ENCODE measurements at regions not wholly inside any gene's neighbourhood (a gene's known extent, or its start where the extent isn't known, plus 50 kb on each side); places are given as distances from the start of the nearest gene placed in this dataset.
"Not testable (repeated sequence)": the region's sequence is repeated elsewhere in the genome, so short reads cannot be mapped to it uniquely, and the experiment has no call there.

DNA sequence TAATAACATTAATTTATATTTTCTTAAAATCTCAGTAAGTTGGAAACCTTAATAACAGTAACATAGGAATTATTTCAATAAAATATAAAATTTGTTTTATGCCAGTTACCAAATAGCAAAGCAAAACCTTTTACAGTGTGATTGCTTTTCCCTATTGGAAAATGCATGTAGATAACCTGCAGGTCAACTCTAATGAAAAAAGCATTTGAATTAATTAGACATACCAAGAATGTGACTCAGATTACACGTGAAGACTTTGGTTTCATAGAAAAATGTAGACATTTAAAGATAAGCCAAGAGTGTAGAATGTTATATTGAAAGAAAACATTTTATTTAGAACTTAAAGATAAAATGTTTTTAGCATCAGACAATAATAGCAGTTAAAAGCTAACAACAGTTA, 888.1 kb downstream of the TMEM121 start:
- whole genome bisulfite sequencing, 2 donors: 16 to 45% methylated on average over 1 of the region's 1 CpG
- H3K27ac ChIP-seq: no peak overlapping the region
- peaks cover 0 to 4% (median 2%) of the 10 kb centered on the region in 4 donors for H3K27me3 ChIP-seq
- DNase-seq (no peak), ATAC-seq (no peak), FAIRE-seq (no peak)
- intact Hi-C loops (cut with DNase I): no loop called here
- no peak overlapping the region for H3K4me3 ChIP-seq
- no peaks in the 10 kb centered on the region for H3K36me3 ChIP-seq
- TF ChIP-seq, protein P1, sequence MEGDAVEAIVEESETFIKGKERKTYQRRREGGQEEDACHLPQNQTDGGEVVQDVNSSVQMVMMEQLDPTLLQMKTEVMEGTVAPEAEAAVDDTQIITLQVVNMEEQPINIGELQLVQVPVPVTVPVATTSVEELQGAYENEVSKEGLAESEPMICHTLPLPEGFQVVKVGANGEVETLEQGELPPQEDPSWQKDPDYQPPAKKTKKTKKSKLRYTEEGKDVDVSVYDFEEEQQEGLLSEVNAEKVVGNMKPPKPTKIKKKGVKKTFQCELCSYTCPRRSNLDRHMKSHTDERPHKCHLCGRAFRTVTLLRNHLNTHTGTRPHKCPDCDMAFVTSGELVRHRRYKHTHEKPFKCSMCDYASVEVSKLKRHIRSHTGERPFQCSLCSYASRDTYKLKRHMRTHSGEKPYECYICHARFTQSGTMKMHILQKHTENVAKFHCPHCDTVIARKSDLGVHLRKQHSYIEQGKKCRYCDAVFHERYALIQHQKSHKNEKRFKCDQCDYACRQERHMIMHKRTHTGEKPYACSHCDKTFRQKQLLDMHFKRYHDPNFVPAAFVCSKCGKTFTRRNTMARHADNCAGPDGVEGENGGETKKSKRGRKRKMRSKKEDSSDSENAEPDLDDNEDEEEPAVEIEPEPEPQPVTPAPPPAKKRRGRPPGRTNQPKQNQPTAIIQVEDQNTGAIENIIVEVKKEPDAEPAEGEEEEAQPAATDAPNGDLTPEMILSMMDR (IDR thresholded peaks at IDR 0.05): no peak
- no peaks in the 10 kb centered on the region for H3K9me3 ChIP-seq
- no peaks in the 10 kb centered on the region for H3K4me1 ChIP-seq

DNA sequence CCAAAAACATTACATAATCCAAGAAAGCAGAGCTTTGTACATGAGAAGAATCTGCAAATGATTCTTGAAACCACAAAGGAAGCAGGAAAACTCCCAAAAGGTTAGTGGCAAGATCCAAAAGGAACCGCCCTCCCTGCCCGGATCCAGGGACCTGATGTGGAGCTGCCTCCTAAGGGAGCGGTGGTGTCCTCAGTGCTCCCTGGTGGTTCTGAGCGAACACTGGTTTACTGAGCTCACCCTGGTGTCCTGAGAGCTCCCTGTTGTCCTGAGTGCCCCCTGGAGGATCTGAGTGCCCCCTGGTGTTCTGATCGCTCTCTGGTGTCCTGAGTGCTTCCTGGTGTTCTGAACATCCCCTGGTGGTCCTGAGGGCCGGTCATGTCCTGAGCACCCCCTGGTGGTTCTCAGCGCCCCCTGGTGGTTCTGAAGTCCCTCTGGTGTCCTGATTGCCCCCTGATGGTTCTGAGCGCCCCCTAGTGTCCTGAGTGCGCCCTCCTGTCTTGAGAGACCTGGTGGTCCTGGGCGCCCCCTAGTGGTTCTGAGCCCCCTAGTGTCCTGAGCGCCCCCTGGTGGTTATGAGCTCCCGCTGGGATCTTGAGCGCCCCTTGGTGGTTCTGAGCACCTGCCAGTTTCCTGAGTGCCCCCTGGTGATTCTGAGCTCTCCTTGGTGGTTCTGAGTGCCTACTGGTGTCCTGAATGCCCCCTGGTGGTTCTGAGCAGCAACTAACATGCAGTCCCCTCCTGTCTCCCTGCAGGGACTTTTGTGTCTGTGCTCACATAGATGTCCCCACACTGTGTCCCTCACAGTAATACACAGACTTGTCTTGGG, 891.1 kb downstream of the TMEM121 start:
- TF ChIP-seq, protein P1 (IDR thresholded peaks at IDR 0.05): peak in 3 of 4 donors; percentile 12 to 46 (median 15)
- FAIRE-seq (no peak), DNase-seq (peak in 5 of 6 donors; percentile 6 to 58 (median 46)), ATAC-seq (peak in 1 of 4 donors; percentile 37)
- Histone ChIP-seq H3K36me3 (no peaks in the 10 kb centered on the region), H3K4me3 (no peak overlapping the region), H3K27me3 (peaks cover 0 to 4% (median 2%) of the 10 kb centered on the region in 4 donors), H3K4me1 (no peaks in the 10 kb centered on the region), H3K27ac (no peak overlapping the region), H3K9me3 (no peaks in the 10 kb centered on the region)
- 65 to 76% methylated on average over 12 to 13 of the region's 13 CpGs for WGBS, 2 donors
- intact Hi-C loops (cut with DNase I): no loop called here

DNA sequence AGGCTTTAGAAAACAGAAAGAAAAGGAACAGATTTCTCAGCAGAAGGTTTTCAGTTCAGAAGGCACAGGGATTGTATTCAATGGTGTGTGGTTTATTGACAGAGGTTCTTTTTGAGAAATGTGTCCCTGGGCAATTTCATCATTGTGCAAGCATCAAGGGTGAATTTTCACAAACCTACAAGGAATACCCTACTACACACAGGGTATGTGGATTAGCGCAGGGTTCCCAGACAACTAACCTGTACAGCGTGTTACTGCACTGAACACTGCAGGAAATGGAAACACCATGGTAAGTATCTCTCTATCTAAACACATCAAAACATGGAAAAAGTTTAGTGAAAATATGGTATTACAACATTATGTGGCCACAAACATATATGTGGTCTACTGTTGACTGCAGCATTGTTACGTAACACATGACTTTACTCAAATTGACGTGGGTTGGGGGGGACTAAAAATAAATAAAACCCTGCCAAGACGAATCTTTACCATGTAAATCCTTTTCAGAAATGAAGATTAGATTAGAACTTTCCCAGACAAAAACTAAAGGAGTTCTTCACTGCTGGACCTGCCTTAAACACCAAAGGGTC, 893.1 kb downstream of the TMEM121 start:
- 49 to 50% methylated on average over 5 of the region's 5 CpGs for WGBS, 2 donors
- intact Hi-C loops (cut with DNase I): no loop called here

DNA sequence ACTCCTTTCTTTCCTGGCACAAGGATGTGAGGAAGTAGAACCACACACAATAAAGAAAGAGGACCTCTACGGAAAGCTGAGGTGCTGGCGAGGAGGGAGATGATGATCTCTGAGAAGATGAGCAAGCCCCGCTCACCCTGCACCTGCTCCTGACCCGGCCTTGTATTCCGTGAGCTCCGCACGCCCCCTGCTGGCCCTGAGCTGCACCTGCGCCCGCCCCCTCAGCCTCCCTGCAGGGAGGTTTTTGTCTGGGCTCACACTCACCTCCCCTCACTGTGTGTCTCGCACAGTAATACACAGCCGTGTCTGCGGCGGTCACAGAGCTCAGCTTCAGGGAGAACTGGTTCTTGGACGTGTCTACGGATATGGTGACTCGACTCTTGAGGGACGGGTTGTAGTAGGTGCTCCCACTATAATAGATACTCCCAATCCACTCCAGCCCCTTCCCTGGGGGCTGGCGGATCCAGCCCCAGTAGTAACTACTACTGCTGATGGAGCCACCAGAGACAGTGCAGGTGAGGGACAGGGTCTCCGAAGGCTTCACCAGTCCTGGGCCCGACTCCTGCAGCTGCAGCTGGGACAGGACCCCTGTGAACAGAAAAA, 895.1 kb downstream of the TMEM121 start:
- H3K9me3 ChIP-seq; H3K4me3 ChIP-seq; intact Hi-C loops (cut with DNase I); FAIRE-seq; H3K27me3 ChIP-seq; H3K36me3 ChIP-seq; H3K27ac ChIP-seq; H3K4me1 ChIP-seq: not testable (repeated sequence)
- peak in 3 of 4 donors; percentile 55 to 74 (median 65) for ATAC-seq
- TF ChIP-seq, protein P1 (IDR thresholded peaks at IDR 0.05): peak in 3 of 4 donors; percentile 19 to 67 (median 32)
- DNase-seq: peak in 3 of 6 donors; percentile 24 to 86 (median 35)
- WGBS, 2 donors: 33 to 47% methylated on average over 20 of the region's 20 CpGs

More for the DNA sequence above, 893.1 kb downstream of the TMEM121 start:
- Histone ChIP-seq H3K4me1 (no peaks in the 10 kb centered on the region), H3K36me3 (no peaks in the 10 kb centered on the region), H3K27ac (no peak overlapping the region), H3K4me3 (no peak overlapping the region), H3K27me3 (peaks cover 0 to 4% (median 0%) of the 10 kb centered on the region in 4 donors), H3K9me3 (no peaks in the 10 kb centered on the region)
- FAIRE-seq (no peak), ATAC-seq (no peak), DNase-seq (no peak)
- TF ChIP-seq, protein P1 (IDR thresholded peaks at IDR 0.05): no peak
